Activated CD4-positive, CD25-positive, alpha-beta regulatory T cell treated with anti-CD3 and anti-CD28 coated beads, Interleukin-2, amount 50 U/mL, for 24 hours (primary cell): ENCODE measurements at regions not wholly inside any gene's neighbourhood (a gene's known extent, or its start where the extent isn't known, plus 50 kb on each side); places are given as distances from the start of the nearest gene placed in this dataset.
"Not testable (repeated sequence)": the region's sequence is repeated elsewhere in the genome, so short reads cannot be mapped to it uniquely, and the experiment has no call there.

Experiments used
- ATAC-seq, 2 donors: fragments of 150-1000 bp; cut with Tn5 transposase; one replicate each; pipeline ENCODE4 v1.10.0; 2021; ENCODE audit warnings: mild to moderate bottlenecking in 1 of 2, moderate library complexity in 1 of 2

DNA sequence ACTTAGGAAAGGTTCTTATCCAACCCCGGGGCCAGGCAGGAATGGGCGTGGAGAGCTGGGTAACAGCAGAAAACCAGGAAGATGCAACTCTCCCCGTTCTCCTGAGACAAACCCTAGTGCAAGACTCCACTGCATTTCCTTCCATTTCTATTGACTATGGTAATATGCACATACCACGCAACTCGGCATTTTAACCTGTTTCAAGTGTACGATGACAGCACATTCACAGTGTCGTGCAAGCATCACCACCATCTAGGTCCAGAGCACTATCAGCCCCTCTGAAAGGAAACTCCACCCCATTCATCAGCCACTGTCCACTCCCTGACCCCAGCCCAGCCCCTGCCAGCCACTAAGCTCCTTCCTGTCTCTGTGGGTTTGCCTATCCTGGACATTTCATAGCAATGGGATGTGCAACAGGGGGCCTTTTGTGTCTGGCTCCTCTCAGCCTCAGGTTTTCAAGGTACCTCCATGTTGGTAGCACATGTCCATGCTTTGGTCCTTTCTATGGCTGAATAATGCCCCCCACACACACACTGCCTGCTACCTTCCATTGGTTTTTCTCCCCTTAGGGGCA lies 441.9 kb downstream of the SOX9 start:
- no peak for ATAC-seq

DNA sequence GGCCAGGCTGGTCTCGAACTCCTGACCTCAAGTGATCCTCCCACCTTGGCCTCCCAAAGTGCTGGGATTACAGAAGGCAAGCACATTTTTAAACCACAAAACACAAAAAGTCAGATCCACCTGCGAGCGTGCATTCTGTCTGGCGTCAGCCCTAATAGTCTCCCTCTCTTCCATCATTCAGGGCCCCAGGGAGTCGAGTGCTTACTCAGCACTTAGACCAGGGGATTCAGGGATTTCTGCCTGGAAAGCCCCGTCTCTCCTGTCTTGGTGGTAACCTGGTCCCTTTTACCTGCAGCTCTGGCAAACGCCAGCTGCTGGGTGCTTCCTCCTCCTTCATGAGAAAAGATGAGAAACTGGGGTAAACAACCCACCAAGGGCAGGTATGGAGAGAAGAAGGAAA lies 443.1 kb downstream of the SOX9 start:
- no peak for ATAC-seq

DNA sequence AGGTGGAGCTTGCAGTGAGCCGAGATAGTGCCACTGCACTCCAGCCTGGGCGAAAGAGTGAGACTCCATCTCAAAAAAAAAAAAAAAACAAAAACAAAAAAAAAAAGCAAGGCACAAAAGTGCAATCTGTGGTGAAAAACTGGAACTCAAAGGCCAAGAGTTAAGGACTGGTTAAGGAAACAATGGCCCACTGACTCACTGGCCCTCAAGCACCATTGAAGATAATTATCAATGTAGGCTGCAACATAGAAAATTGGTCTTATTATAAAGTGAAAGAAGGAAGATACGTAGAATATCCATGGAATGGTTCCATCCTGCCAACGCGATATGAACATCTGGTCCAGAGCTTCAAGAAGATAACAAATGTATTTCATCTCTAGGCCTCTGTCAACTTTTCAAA lies 444.2 kb downstream of the SOX9 start:
- no peak for ATAC-seq

- ATAC-seq, result no peak
These were observed 444.9 kb downstream of the SOX9 start for GRCh38 chr17:72565758-72566157.

- ATAC-seq, result no peak
These were observed 446.1 kb downstream of the SOX9 start for GRCh38 chr17:72566671-72567484.

- no peak for ATAC-seq
These were observed 447.0 kb downstream of the SOX9 start for GRCh38 chr17:72567774-72568173.

DNA sequence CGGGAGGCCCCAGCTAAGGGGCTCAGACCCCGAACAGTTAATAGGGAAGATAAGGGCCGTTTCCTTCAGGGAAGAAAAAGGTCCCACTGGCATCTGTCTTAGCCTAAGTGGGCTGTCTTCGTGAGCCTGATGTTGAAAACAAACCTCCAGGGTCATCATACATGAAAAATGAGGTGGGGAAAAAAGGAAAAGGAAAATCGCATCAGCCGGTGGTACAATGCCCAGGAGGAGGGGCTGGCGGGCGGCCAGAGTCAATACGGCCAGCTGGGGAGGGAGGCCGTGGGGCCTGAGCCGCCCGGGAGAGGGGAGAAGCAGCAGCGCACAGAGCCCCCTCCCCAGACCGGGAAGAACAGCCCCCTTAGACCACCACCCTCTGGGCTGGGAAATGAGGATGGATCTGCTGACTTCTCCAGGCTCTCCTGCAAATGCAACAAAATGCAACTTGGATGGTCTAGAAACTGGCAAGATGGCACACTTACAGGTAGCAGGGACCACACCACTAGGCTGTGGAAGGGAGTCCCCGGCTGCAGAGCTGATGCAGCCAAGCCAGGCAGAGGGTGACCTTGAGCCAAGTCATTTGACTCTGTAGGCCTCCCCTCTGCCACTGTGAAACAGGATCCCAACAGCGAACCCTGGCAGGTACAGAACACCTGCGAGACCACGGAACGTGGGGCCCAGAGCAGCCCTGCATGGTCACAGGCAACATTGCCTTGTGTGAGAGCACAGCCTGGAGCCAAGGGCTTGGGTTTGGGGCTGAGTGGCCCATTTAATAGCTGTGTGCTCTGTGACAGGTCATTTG lies 448.5 kb downstream of the SOX9 start:
- ATAC-seq, result no peak

DNA sequence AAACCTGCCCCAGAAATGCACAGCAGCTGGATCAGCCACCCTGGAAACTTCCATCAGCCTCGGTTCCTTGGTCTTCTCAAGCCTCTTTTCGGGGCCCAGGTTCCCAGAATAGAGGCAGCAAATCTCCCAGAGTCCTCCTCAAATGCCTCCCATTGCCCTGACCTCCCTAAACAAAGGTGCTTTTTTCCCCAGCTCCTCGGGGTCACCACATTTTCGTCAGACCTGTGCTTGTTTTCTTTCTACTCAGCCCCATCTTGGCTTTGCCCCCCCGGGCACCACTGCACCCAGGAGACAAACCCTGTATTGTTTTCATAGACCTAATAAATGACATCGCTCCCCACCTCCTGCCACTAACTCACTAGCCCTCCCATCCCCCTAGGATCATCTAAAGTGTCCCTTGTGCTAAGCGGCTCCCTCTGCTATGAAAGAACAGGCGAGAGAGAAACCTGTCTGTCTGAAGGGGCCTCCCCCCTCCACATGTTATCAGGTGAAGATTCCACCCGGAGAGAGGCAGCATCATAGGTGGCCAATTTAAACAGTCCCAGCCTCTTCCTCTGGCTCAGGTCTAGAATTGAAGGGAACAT lies 451.1 kb downstream of the SOX9 start:
- ATAC-seq, result no peak

GRCh38 chr17:72572604-72573491 lies 452.0 kb downstream of the SOX9 start:
- ATAC-seq, result no peak

DNA sequence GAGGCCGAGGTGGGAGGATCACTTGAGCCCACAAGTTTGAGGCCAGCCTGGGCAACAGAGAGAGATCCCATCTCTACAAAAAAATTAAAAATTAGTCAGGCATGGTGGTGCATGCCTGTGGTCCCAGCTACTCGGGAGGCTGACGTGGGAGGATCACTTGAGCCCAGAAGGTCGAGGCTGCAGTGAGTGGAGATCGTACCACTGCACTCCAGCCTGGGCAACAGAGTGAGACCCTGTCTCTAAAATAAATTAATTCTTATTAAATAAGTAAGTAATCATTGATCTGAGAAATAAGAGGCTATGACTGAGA lies 452.6 kb downstream of the SOX9 start:
- not testable (repeated sequence) for ATAC-seq

- ATAC-seq, result no peak
These were observed 454.1 kb downstream of the SOX9 start for GRCh38 chr17:72574675-72575510.

DNA sequence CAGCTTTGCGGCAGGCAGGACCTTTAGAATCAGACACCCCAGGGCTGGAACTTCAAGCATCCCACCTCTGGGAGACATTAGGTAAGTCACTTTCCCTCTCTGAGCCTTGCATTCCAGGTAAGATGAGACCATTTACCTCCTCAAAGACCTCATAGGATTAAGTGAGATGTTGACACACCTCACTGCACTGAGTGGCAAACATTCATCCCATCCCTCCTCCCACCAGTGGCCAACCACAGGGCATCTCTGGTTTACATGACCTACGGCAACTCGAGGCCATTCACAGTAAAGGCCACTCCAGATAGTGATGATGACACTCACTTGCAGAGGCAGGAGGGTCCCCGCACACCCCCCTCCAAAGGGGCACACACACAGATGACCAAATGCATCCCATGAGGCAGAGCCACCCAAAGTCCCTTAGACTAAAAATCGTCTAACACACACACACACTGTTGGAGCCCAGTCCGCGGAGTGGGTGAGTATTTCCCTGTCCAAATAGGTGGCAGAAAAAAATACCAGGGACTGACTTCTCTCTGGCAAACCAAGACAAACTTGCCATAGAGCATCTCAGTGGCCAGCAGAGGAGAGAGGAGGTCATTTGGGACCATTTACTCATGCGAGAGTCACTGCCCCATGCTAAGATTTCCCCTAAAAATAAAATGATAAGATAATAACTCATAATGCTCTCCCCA lies 454.9 kb downstream of the SOX9 start:
- ATAC-seq, result no peak

- no peak for ATAC-seq
These were observed 455.5 kb downstream of the SOX9 start for GRCh38 chr17:72576289-72576759.

GRCh38 chr17:72578817-72579470 lies 458.1 kb downstream of the SOX9 start:
- no peak for ATAC-seq

- ATAC-seq, result no peak
These were observed 459.1 kb downstream of the SOX9 start for GRCh38 chr17:72579990-72580320.

GRCh38 chr17:72580321-72581127 lies 459.7 kb downstream of the SOX9 start:
- no peak for ATAC-seq

DNA sequence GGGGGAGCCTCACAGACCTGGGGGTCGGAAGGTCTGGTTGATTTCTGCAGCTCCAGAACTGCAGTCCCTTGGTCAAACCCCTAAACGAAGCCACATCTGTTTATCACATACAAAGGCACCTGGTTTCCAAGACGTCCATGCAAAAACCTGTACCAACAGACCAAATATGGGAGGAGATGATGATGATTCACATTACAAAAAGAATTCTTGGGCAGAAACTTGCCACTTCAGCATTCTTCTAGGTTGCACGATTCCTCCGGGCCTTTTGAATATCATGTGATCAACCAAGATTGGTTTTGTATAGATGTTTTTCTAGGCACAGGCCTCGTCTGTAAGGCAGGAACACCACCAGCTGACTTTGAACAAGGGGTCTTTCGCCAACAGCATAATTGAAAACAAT lies 466.3 kb downstream of the SOX9 start:
- ATAC-seq, result no peak

- no peak for ATAC-seq
These were observed 467.1 kb downstream of the SOX9 start for GRCh38 chr17:72587773-72588511.

GRCh38 chr17:72588561-72588960 lies 467.7 kb downstream of the SOX9 start:
- ATAC-seq, result no peak
